Endothelial cell of umbilical vein (primary cell): ENCODE measurements at regions not wholly inside any gene's neighbourhood (a gene's known extent, or its start where the extent isn't known, plus 50 kb on each side); places are given as distances from the start of the nearest gene placed in this dataset.

Experiments
- BruUV-seq: library from RNA; stranded (reverse); fragments of 400-500 nt; replicated peaks from 2 replicates; lab custom pipeline; 2021; lab: Mats Ljungman, UMichigan
- CTCF ChIA-PET: fragments of 300-600, 350-600 bp; sonication (Branson Sonifier 250); formaldehyde crosslinking; loops from one replicate; lab custom pipeline; 2021; ENCODE audit warnings: antibody characterized with exemption, inconsistent platforms; lab: Charles Lee
- POLR2A ChIA-PET: fragments of 300-600, 350-600 bp; sonication (Branson Sonifier 250); formaldehyde crosslinking; loops from one replicate; lab custom pipeline; 2021; ENCODE audit warnings: antibody characterized with exemption, inconsistent platforms; lab: Charles Lee
- DNase-seq: peaks from one replicate; pipeline ENCODE4 v3.0.0-alpha.2; 2011; ENCODE audit warnings: low read depth, low spot score
- FAIRE-seq: peaks from 2 replicates; lab custom pipeline; 2011; peaks lifted over from hg19 to GRCh38; lab: Jason Lieb, UNC
- H2AFZ ChIP-seq: 2 replicates; pipeline ENCODE4 v1.6.0; 2012; ENCODE audit warnings: low read depth, low read length, control low read depth, inconsistent platforms
- H3K27ac ChIP-seq: 2 replicates; pipeline ENCODE4 v1.5.1; 2011; ENCODE audit warnings: low read depth, mild to moderate bottlenecking, control low read depth, low read length, moderate library complexity; ENCODE audit not compliant: insufficient read depth
- H3K27me3 ChIP-seq, 2 experiments: 2 replicates each; pipeline versions ENCODE4 v1.6.0 to v1.6.1; 2011; ENCODE audit warnings: low read length in 2 of 2, mixed read lengths in 1 of 2; ENCODE audit not compliant: control insufficient read depth in 2 of 2, insufficient read depth in 2 of 2
- H3K36me3 ChIP-seq, 2 experiments: 2 replicates in 1 of 2; 3 replicates in 1 of 2; pipeline ENCODE4 v1.5.1; 2011; ENCODE audit warnings: low read length in 2 of 2, mild to moderate bottlenecking in 1 of 2, moderate library complexity in 1 of 2; ENCODE audit not compliant: control insufficient read depth in 2 of 2, insufficient read depth in 2 of 2; ENCODE audit errors: extremely low read depth in 1 of 2
- H3K4me1 ChIP-seq: 3 replicates; pipeline ENCODE4 v1.5.1; 2011; ENCODE audit warnings: mild to moderate bottlenecking, low read length; ENCODE audit not compliant: control insufficient read depth, insufficient read depth; ENCODE audit errors: extremely low read depth
- H3K4me2 ChIP-seq: 2 replicates; pipeline ENCODE4 v1.6.1; 2011; ENCODE audit warnings: low read length, control low read depth, mixed read lengths; ENCODE audit not compliant: insufficient read depth
- H3K4me3 ChIP-seq, 3 experiments: fragments of 200-600 bp in 1 of 3; sonication (generic), shearing (Covaris generic) in 1 of 3; replicated peaks in 1 of 3; 2 replicates each; pipeline ENCODE4 v1.5.1; 2011 to 2016; ENCODE audit warnings: control low read depth in 3 of 3, low read length in 3 of 3, mild to moderate bottlenecking in 2 of 3, inconsistent platforms in 1 of 3, low read depth in 1 of 3, moderate library complexity in 1 of 3; ENCODE audit not compliant: insufficient read depth in 1 of 3
- H3K79me2 ChIP-seq: 2 replicates; pipeline ENCODE4 v1.6.0; 2012; ENCODE audit warnings: low read length, inconsistent platforms; ENCODE audit not compliant: control insufficient read depth, insufficient read depth
- H3K9ac ChIP-seq: replicated peaks from 2 replicates; pipeline ENCODE3; 2011; ENCODE audit warnings: low read length, control low read depth; ENCODE audit not compliant: insufficient read depth; ENCODE audit errors: extremely low read depth
- H3K9me1 ChIP-seq: replicated peaks from 3 replicates; pipeline ENCODE4 v1.6.0; 2011; ENCODE audit warnings: mild to moderate bottlenecking, low read length; ENCODE audit not compliant: control insufficient read depth, insufficient read depth; ENCODE audit errors: extremely low read depth
- H3K9me3 ChIP-seq: replicated peaks from 2 replicates; pipeline ENCODE4 v1.5.1; 2012; ENCODE audit warnings: low read length, inconsistent platforms; ENCODE audit not compliant: control insufficient read depth, insufficient read depth
- H4K20me1 ChIP-seq: replicated peaks from 2 replicates; pipeline ENCODE3; 2011; ENCODE audit warnings: mild to moderate bottlenecking, low read length; ENCODE audit not compliant: control insufficient read depth, insufficient read depth; ENCODE audit errors: extremely low read depth
- CTCF ChIP-seq, 2 donors: IDR thresholded peaks; 1 replicate in 1 of 2; 2 replicates in 1 of 2; pipeline ENCODE4 v1.5.1; 2011; ENCODE audit warnings: low read length in 2 of 2, mild to moderate bottlenecking in 2 of 2, moderate library complexity in 2 of 2, control low read depth in 1 of 2, inconsistent platforms in 1 of 2, low read depth in 1 of 2; ENCODE audit not compliant: insufficient read depth in 1 of 2; ENCODE audit errors: extremely low read depth in 1 of 2
- EZH2 ChIP-seq: IDR thresholded peaks from 2 replicates; pipeline ENCODE4 v1.6.1; 2012; ENCODE audit warnings: borderline replicate concordance, low read depth, mild to moderate bottlenecking, moderate library complexity, low read length, inconsistent platforms; ENCODE audit not compliant: severe bottlenecking
- FOS ChIP-seq: IDR thresholded peaks from 2 replicates; pipeline ENCODE4 v1.6.1; 2011; ENCODE audit warnings: mild to moderate bottlenecking, low read length, moderate library complexity, borderline replicate concordance; ENCODE audit not compliant: insufficient read depth
- GATA2 ChIP-seq: IDR thresholded peaks from 2 replicates; pipeline ENCODE4 v1.7.0; 2011; ENCODE audit warnings: low read depth, mild to moderate bottlenecking, moderate library complexity, mixed read lengths, low read length; ENCODE audit not compliant: insufficient read length, insufficient read depth
- JUN ChIP-seq: IDR thresholded peaks from 2 replicates; pipeline ENCODE4 v1.6.1; 2011; ENCODE audit warnings: borderline replicate concordance, low read depth; ENCODE audit not compliant: insufficient read length, insufficient read depth
- MAX ChIP-seq: IDR thresholded peaks from 2 replicates; pipeline ENCODE4 v1.6.1; 2011; ENCODE audit not compliant: insufficient read depth, insufficient read length
- MYC ChIP-seq: IDR thresholded peaks from one replicate; pipeline ENCODE4 v1.6.1; 2011; ENCODE audit warnings: mild to moderate bottlenecking, low read depth, low read length
- POLR2A ChIP-seq: IDR thresholded peaks from 2 replicates; pipeline ENCODE4 v1.6.1; 2012; ENCODE audit warnings: low read depth, mild to moderate bottlenecking, control low read depth, low read length
- POLR2AphosphoS5 ChIP-seq: IDR thresholded peaks from 2 replicates; pipeline ENCODE4 v1.6.1; 2012; ENCODE audit warnings: low read depth, mild to moderate bottlenecking, control low read depth, low read length, moderate library complexity; ENCODE audit not compliant: insufficient read depth
- dilution Hi-C: fragments of 300-500 bp; cut with MboI; formaldehyde crosslinking; loops from one replicate; pipeline ENCODE4 v1.15.0; 2019; ENCODE audit warnings: low sequenced_read_pairs; ENCODE audit not compliant: extremely low pct_ligation_motif_present
- intact Hi-C: fragments of 100-400 bp; cut with micrococcal nuclease; formaldehyde crosslinking; loops from one replicate; pipeline ENCODE4 v1.10.0; 2022

- H3K27me3 ChIP-seq = peaks cover 18 to 23% of the 10 kb centered on the region in 2 experiments
- H3K4me1 ChIP-seq = peaks cover 13% of the 10 kb centered on the region
- no peak overlapping the region for H3K4me2 ChIP-seq
- no peak overlapping the region for H2AFZ ChIP-seq
- dilution Hi-C loops = no loop called here
- BruUV-seq = no TSS peak
- H3K79me2 ChIP-seq = no peaks in the 10 kb centered on the region
- no peak for TF ChIP-seq JUN
- no peak for TF ChIP-seq FOS
- no peak for TF ChIP-seq MAX
- TF ChIP-seq CTCF (IDR thresholded peaks at IDR 0.05; ENCODE audit: extremely low read depth in 1 of 2, insufficient read depth in 1 of 2, low read depth in 1 of 2, low read length in 2 of 2) = no peak
- no peak for TF ChIP-seq POLR2A
- no peak for TF ChIP-seq EZH2
- no peak for TF ChIP-seq MYC
- TF ChIP-seq GATA2 = no peak
- no peak for TF ChIP-seq POLR2AphosphoS5
- ChIA-PET POLR2A (no interaction called here), CTCF (interaction anchor here (1.3 to 4.4 kb wide), 3 partner anchors 29 to 206 kb away, joined by 4 to 30 read pairs (median 5); no protein-coding TSS in a partner anchor)
- H3K9me1 ChIP-seq = no peaks in the 10 kb centered on the region
- DNase-seq (no peak), FAIRE-seq (no peak)
- H3K9me3 ChIP-seq = no peaks in the 10 kb centered on the region
- intact Hi-C loops = loop anchor here (10.0 kb wide), 1 partner anchor 295 kb away; the partner anchor contains the start of gene RALB
- H3K27ac ChIP-seq = no peak overlapping the region
- H3K9ac ChIP-seq = no peak overlapping the region
- H4K20me1 ChIP-seq = no peaks in the 10 kb centered on the region
- H3K4me3 ChIP-seq = no peak overlapping the region
- no peaks in the 10 kb centered on the region for H3K36me3 ChIP-seq
These were observed 185.8 kb upstream of the GLI2 start for GRCh38 chr2:120549841-120550240.
